ENCODE measurements at regions not wholly inside any gene's neighbourhood (a gene's known extent, or its start where the extent isn't known, plus 50 kb on each side); places are given as distances from the start of the nearest gene placed in this dataset.

DNA sequence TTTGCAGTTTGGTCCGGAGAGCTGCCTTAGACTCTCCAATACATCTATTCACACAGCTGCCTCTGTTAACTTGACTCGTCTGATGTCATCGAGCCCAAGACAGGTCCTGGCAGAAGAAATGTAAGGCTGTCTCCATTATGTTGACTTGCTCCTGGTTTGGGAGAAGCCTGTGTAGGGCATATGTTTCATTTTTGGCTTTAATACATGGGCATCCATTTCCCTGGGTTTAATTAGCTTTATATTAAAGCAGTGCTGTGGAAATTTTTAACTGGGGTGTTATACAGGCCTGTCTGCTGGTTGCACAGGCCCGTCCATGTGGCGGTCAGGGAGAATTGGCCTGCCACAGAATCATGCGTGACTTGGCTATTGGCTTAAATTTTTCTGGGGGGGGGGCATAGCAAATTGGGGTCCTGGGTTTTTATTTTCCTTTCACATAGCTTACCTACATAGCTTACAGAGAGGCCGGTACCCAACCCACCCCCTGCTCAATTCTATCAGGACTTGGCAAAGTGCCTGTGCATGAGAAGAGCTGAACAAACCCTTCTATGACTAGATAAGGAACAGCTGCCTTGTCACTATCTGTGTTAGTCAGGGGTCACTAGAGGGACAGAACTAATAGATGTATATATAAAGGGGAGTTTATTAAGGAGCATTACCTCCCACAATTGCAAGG, 123.5 kb upstream of the WDR1 start:
- TF ChIP-seq, protein P1, sequence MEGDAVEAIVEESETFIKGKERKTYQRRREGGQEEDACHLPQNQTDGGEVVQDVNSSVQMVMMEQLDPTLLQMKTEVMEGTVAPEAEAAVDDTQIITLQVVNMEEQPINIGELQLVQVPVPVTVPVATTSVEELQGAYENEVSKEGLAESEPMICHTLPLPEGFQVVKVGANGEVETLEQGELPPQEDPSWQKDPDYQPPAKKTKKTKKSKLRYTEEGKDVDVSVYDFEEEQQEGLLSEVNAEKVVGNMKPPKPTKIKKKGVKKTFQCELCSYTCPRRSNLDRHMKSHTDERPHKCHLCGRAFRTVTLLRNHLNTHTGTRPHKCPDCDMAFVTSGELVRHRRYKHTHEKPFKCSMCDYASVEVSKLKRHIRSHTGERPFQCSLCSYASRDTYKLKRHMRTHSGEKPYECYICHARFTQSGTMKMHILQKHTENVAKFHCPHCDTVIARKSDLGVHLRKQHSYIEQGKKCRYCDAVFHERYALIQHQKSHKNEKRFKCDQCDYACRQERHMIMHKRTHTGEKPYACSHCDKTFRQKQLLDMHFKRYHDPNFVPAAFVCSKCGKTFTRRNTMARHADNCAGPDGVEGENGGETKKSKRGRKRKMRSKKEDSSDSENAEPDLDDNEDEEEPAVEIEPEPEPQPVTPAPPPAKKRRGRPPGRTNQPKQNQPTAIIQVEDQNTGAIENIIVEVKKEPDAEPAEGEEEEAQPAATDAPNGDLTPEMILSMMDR (conservative IDR thresholded peaks at IDR 0.05; ENCODE audit: low read depth, low read length) = no peak
- TF ChIP-seq SMC3 (IDR thresholded peaks at IDR 0.05; ENCODE audit: low read depth, low read length) (no peak), POLR2A (IDR thresholded peaks at IDR 0.05; ENCODE audit: low read depth, low read length) (no peak), BHLHE40 (IDR thresholded peaks at IDR 0.05; ENCODE audit: low read depth, low read length) (no peak), FOS (IDR thresholded peaks at IDR 0.05; ENCODE audit: low read depth, low read length) (no peak), RAD21 (IDR thresholded peaks at IDR 0.05; ENCODE audit: low read length) (no peak), NFE2L2 (IDR thresholded peaks at IDR 0.05; ENCODE audit: low read depth, low read length) (no peak), MAFK (IDR thresholded peaks at IDR 0.05; ENCODE audit: low read depth, low read length) (no peak), MXI1 (IDR thresholded peaks at IDR 0.05; ENCODE audit: borderline replicate concordance, low read depth, low read length) (no peak), CHD1 (IDR thresholded peaks at IDR 0.05; ENCODE audit: low read depth, low read length) (no peak)
- TF ChIP-seq, protein P2, sequence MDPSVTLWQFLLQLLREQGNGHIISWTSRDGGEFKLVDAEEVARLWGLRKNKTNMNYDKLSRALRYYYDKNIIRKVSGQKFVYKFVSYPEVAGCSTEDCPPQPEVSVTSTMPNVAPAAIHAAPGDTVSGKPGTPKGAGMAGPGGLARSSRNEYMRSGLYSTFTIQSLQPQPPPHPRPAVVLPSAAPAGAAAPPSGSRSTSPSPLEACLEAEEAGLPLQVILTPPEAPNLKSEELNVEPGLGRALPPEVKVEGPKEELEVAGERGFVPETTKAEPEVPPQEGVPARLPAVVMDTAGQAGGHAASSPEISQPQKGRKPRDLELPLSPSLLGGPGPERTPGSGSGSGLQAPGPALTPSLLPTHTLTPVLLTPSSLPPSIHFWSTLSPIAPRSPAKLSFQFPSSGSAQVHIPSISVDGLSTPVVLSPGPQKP (IDR thresholded peaks at IDR 0.05; ENCODE audit: borderline replicate concordance, low read depth, low read length) = no peak
